ENCODE measurements at regions not wholly inside any gene's neighbourhood (a gene's known extent, or its start where the extent isn't known, plus 50 kb on each side); places are given as distances from the start of the nearest gene placed in this dataset.

DNA sequence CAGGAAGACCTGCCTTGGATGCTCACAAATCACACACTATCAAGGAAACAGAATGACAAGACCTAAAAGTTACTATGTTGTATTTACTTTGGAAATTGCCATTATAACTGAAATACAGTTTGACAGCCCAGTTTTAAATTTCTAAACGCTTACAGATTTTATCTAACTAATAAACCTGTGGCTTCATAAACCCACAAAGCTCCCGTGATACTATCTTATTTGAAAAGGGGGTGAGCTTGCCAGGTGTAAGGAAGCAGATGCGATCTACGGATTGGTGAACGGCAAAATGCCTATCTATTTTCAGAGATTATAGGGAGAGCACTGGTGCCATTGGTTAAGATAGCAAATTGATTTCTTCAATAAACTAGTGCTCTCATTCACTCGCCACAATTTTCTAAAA lies 485.5 kb downstream of the BCAT1 start:
- Histone ChIP-seq H3K27ac (ENCODE audit: low read depth, low read length) (no peak overlapping the region), H3K9me3 (ENCODE audit: low read depth, low read length) (no peaks in the 10 kb centered on the region), H3K36me3 (ENCODE audit: insufficient read depth, low read length) (no peaks in the 10 kb centered on the region), H3K4me1 (ENCODE audit: insufficient read depth, low read length) (no peaks in the 10 kb centered on the region), H3K4me2 (ENCODE audit: insufficient read depth, low read length) (no peak overlapping the region), H3K4me3 (ENCODE audit: insufficient read depth, low read length) (no peak overlapping the region), H2AFZ (ENCODE audit: low read length) (no peak overlapping the region), H4K20me1 (ENCODE audit: insufficient read depth, low read length) (no peaks in the 10 kb centered on the region), H3K27me3 (ENCODE audit: insufficient read depth, low read length) (no peaks in the 10 kb centered on the region), H3K79me2 (ENCODE audit: insufficient read depth, low read length) (no peaks in the 10 kb centered on the region)
- TF ChIP-seq, protein P1, sequence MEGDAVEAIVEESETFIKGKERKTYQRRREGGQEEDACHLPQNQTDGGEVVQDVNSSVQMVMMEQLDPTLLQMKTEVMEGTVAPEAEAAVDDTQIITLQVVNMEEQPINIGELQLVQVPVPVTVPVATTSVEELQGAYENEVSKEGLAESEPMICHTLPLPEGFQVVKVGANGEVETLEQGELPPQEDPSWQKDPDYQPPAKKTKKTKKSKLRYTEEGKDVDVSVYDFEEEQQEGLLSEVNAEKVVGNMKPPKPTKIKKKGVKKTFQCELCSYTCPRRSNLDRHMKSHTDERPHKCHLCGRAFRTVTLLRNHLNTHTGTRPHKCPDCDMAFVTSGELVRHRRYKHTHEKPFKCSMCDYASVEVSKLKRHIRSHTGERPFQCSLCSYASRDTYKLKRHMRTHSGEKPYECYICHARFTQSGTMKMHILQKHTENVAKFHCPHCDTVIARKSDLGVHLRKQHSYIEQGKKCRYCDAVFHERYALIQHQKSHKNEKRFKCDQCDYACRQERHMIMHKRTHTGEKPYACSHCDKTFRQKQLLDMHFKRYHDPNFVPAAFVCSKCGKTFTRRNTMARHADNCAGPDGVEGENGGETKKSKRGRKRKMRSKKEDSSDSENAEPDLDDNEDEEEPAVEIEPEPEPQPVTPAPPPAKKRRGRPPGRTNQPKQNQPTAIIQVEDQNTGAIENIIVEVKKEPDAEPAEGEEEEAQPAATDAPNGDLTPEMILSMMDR (IDR thresholded peaks at IDR 0.05; ENCODE audit: extremely low read depth, low read depth, low read length) = no peak
- no peak for DNase-seq (ENCODE audit: insufficient read length, low spot score, missing footprints)

DNA sequence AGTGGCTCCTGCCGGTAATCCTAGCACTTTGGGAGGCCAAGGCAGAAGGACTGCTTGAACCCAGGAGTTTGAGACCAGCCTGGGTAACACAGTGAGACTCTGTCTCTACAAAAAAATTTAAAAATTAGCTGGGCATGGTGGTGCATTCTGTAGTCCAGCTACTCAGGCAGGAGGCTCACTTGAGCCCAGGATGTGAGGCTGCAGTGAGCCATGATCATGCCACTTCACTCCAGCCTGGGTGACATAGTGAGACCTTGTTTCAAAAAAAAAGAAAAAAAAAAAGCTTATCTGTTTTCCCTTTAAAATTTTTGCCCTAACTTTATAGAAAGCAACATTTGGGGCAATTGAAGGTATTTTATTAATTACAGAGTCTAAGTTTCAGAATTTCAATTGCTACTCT lies 486.0 kb downstream of the BCAT1 start:
- no peaks in the 10 kb centered on the region for H3K4me1 ChIP-seq (ENCODE audit: insufficient read depth, low read length)
- no peak for DNase-seq (ENCODE audit: insufficient read length, low spot score, missing footprints)
- no peak overlapping the region for H3K4me2 ChIP-seq (ENCODE audit: insufficient read depth, low read length)
- no peaks in the 10 kb centered on the region for H3K79me2 ChIP-seq (ENCODE audit: insufficient read depth, low read length)
- no peaks in the 10 kb centered on the region for H3K36me3 ChIP-seq (ENCODE audit: insufficient read depth, low read length)
- H3K4me3 ChIP-seq (ENCODE audit: insufficient read depth, low read length) = no peak overlapping the region
- H3K27ac ChIP-seq (ENCODE audit: low read depth, low read length) = no peak overlapping the region
- no peak overlapping the region for H2AFZ ChIP-seq (ENCODE audit: low read length)
- no peaks in the 10 kb centered on the region for H3K27me3 ChIP-seq (ENCODE audit: insufficient read depth, low read length)
- TF ChIP-seq, protein P1 (IDR thresholded peaks at IDR 0.05; ENCODE audit: extremely low read depth, low read depth, low read length) = no peak
- H4K20me1 ChIP-seq (ENCODE audit: insufficient read depth, low read length) = no peaks in the 10 kb centered on the region
- H3K9me3 ChIP-seq (ENCODE audit: low read depth, low read length) = no peaks in the 10 kb centered on the region

DNA sequence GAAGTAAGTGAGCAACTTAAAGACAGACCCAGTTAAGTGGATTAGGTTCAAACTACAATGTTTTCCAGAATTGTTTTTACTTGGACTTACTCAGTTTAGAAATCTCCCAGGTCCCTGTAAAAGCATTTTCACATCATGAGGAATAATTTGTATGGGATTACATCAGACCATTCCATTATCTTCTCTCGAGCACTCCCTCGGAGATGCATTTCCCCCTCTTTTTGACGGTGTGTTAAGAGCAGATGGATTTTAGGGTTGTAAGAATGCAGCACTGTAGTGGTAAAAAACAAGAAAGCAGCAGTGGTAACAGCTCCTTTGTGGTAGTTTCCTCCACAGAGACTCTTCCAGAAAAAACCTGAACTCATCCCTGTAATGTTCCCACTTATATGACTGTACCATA lies 488.4 kb downstream of the BCAT1 start:
- Histone ChIP-seq H2AFZ (ENCODE audit: low read length) (no peak overlapping the region), H4K20me1 (ENCODE audit: insufficient read depth, low read length) (no peaks in the 10 kb centered on the region), H3K27ac (ENCODE audit: low read depth, low read length) (no peak overlapping the region), H3K4me3 (ENCODE audit: insufficient read depth, low read length) (no peak overlapping the region), H3K9me3 (ENCODE audit: low read depth, low read length) (no peaks in the 10 kb centered on the region), H3K27me3 (ENCODE audit: insufficient read depth, low read length) (no peaks in the 10 kb centered on the region), H3K4me1 (ENCODE audit: insufficient read depth, low read length) (no peaks in the 10 kb centered on the region), H3K4me2 (ENCODE audit: insufficient read depth, low read length) (no peak overlapping the region), H3K36me3 (ENCODE audit: insufficient read depth, low read length) (no peaks in the 10 kb centered on the region), H3K79me2 (ENCODE audit: insufficient read depth, low read length) (no peaks in the 10 kb centered on the region)
- TF ChIP-seq, protein P1 (IDR thresholded peaks at IDR 0.05; ENCODE audit: extremely low read depth, low read depth, low read length) = no peak
- no peak for DNase-seq (ENCODE audit: insufficient read length, low spot score, missing footprints)

- H3K79me2 ChIP-seq (ENCODE audit: insufficient read depth, low read length) = no peaks in the 10 kb centered on the region
- H2AFZ ChIP-seq (ENCODE audit: low read length) = no peak overlapping the region
- TF ChIP-seq, protein P1 (IDR thresholded peaks at IDR 0.05; ENCODE audit: extremely low read depth, low read depth, low read length) = no peak
- no peaks in the 10 kb centered on the region for H3K4me1 ChIP-seq (ENCODE audit: insufficient read depth, low read length)
- H3K9me3 ChIP-seq (ENCODE audit: low read depth, low read length) = no peaks in the 10 kb centered on the region
- H3K4me3 ChIP-seq (ENCODE audit: insufficient read depth, low read length) = no peak overlapping the region
- H3K36me3 ChIP-seq (ENCODE audit: insufficient read depth, low read length) = no peaks in the 10 kb centered on the region
- H3K27ac ChIP-seq (ENCODE audit: low read depth, low read length) = no peak overlapping the region
- no peak for DNase-seq (ENCODE audit: insufficient read length, low spot score, missing footprints)
- H3K4me2 ChIP-seq (ENCODE audit: insufficient read depth, low read length) = no peak overlapping the region
- H4K20me1 ChIP-seq (ENCODE audit: insufficient read depth, low read length) = no peaks in the 10 kb centered on the region
- H3K27me3 ChIP-seq (ENCODE audit: insufficient read depth, low read length) = no peaks in the 10 kb centered on the region
Observed at GRCh38 chr12:24460099-24460498, 488.8 kb downstream of the BCAT1 start.
